ENCODE measurements at regions not wholly inside any gene's neighbourhood (a gene's known extent, or its start where the extent isn't known, plus 50 kb on each side); places are given as distances from the start of the nearest gene placed in this dataset.

DNA sequence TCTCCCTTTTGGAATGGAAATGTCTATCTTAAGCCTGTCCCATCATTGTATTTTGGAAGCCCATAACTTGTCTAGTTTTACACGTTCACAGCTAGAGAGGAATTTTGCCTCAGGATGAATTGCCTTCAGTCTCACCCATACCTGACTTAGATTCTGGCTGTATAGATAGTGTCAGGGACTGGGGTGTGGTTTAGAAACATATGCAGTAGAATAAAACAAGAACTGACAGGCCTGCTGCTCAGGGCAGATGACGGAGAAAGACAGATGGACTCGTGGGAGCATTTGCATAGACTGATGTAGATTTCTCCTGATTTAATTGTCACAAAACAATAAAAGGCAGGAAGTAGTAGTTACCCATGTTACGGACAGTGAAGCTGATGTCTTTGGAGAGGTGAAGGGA, 166.7 kb downstream of the UCK2 start:
- TF ChIP-seq, protein P1, sequence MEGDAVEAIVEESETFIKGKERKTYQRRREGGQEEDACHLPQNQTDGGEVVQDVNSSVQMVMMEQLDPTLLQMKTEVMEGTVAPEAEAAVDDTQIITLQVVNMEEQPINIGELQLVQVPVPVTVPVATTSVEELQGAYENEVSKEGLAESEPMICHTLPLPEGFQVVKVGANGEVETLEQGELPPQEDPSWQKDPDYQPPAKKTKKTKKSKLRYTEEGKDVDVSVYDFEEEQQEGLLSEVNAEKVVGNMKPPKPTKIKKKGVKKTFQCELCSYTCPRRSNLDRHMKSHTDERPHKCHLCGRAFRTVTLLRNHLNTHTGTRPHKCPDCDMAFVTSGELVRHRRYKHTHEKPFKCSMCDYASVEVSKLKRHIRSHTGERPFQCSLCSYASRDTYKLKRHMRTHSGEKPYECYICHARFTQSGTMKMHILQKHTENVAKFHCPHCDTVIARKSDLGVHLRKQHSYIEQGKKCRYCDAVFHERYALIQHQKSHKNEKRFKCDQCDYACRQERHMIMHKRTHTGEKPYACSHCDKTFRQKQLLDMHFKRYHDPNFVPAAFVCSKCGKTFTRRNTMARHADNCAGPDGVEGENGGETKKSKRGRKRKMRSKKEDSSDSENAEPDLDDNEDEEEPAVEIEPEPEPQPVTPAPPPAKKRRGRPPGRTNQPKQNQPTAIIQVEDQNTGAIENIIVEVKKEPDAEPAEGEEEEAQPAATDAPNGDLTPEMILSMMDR (conservative IDR thresholded peaks at IDR 0.05; ENCODE audit: low read depth, low read length) = no peak
- TF ChIP-seq EZH2 (IDR thresholded peaks at IDR 0.05; ENCODE audit: low read length, unreplicated experiment) (no peak), EZH2phosphoT487 (IDR thresholded peaks at IDR 0.05; ENCODE audit: borderline replicate concordance, low read length) (no peak)

Measured in PC-3 (cell line).